ENCODE measurements at regions not wholly inside any gene's neighbourhood (a gene's known extent, or its start where the extent isn't known, plus 50 kb on each side); places are given as distances from the start of the nearest gene placed in this dataset.

GRCh38 chr3:22216601-22217000, 465.6 kb upstream of the ZNF385D start:
- Mint-ChIP-seq H3K27me3 (ENCODE audit: low read depth) (no peaks in the 10 kb centered on the region), H3K9me3 (no peaks in the 10 kb centered on the region), H3K4me1 (ENCODE audit: low read depth) (no peaks in the 10 kb centered on the region), H3K4me3 (no peak overlapping the region), H3K36me3 (ENCODE audit: low read depth) (no peaks in the 10 kb centered on the region), H3K27ac (no peak overlapping the region)

DNA sequence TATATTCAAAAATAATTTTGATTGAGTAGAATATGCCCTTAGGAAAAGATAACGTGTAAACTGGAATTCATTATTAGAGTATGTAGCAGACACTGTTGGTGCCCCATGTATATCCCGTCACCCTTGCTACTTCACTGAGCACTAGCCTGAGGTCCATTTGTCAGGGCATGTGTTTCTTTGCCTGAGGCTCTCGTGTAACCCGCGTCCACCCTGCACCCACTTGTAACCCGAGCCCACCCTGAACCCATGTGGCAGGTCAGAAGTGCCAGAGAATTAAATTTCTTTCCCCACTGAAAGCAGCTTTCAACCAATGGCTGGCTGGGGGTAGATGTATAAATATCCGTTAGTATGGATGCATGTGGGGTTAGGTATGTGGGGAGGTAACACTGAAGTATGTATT, 474.2 kb upstream of the ZNF385D start:
- Mint-ChIP-seq H3K4me3 (no peak overlapping the region), H3K27ac (no peak overlapping the region), H3K27me3 (ENCODE audit: low read depth) (no peaks in the 10 kb centered on the region), H3K9me3 (no peaks in the 10 kb centered on the region), H3K36me3 (ENCODE audit: low read depth) (no peaks in the 10 kb centered on the region), H3K4me1 (ENCODE audit: low read depth) (no peaks in the 10 kb centered on the region)

DNA sequence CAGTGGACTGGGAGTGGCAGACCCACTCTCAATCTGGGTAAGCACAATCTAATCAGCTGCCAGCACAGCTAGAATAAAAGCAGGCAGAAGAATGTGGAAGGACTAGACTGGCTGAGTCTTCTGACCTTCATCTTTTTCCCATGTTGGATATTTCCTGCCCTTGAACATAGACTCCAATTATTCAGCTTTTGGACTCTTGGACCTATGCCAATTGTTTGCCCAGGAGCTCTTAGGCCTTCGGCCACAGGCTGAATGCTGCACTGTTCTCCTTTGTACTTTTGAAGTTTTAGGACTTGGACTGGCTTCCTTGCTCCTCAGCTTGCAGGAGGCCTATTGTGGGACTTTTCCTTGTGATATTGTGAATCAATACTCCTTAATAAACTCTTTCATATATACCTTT, 477.7 kb upstream of the ZNF385D start:
- Mint-ChIP-seq H3K27ac (no peak overlapping the region), H3K36me3 (ENCODE audit: low read depth) (no peaks in the 10 kb centered on the region), H3K27me3 (ENCODE audit: low read depth) (no peaks in the 10 kb centered on the region), H3K4me1 (ENCODE audit: low read depth) (no peaks in the 10 kb centered on the region), H3K9me3 (no peaks in the 10 kb centered on the region), H3K4me3 (no peak overlapping the region)

GRCh38 chr3:22231061-22231460, 480.1 kb upstream of the ZNF385D start:
- no peaks in the 10 kb centered on the region for H3K9me3 Mint-ChIP-seq
- no peak overlapping the region for H3K4me3 Mint-ChIP-seq
- no peaks in the 10 kb centered on the region for H3K4me1 Mint-ChIP-seq (ENCODE audit: low read depth)
- H3K36me3 Mint-ChIP-seq (ENCODE audit: low read depth) = no peaks in the 10 kb centered on the region
- no peaks in the 10 kb centered on the region for H3K27me3 Mint-ChIP-seq (ENCODE audit: low read depth)
- no peak overlapping the region for H3K27ac Mint-ChIP-seq

DNA sequence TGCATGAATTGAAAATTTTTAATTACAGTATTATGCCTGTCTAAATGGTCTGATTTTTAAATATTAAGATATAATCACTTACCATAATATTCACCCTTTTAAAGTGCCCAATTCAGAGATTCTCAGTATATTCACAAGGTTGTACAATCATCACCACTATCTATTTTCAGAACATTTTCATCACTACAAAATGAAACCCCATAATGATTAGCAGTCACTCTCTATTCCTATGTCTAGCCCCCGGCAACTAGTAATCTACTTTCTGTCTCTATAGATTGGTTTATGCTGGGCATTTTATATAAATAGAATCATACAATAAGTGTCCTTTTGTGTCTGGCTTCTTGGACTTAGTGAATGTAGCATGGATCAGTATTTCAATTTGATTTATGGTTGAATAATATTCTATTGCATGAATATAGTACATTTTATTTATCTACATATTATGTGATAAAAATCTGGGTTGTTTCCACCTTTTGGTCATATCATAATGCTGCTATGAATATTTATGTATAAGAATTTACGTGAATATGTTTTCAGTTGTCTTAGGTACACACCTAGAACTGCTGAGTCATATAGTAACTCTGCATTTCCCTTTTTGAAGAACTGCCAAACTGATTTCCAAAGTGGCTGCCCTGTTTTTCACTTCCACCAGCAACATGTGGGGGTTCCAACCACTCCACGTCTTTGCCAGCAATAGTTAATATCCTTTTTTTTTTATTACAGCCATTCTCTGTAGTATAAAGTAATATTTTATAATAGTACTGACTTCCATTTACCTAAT, 485.7 kb upstream of the ZNF385D start:
- Mint-ChIP-seq H3K36me3 (ENCODE audit: low read depth) (no peaks in the 10 kb centered on the region), H3K27me3 (ENCODE audit: low read depth) (no peaks in the 10 kb centered on the region), H3K27ac (no peak overlapping the region), H3K9me3 (peaks cover 3% of the 10 kb centered on the region), H3K4me1 (ENCODE audit: low read depth) (no peaks in the 10 kb centered on the region), H3K4me3 (no peak overlapping the region)

- H3K27me3 Mint-ChIP-seq (ENCODE audit: low read depth) = no peaks in the 10 kb centered on the region
- no peak overlapping the region for H3K4me3 Mint-ChIP-seq
- no peak overlapping the region for H3K27ac Mint-ChIP-seq
- H3K9me3 Mint-ChIP-seq = peaks cover 3% of the 10 kb centered on the region
- H3K4me1 Mint-ChIP-seq (ENCODE audit: low read depth) = no peaks in the 10 kb centered on the region
- H3K36me3 Mint-ChIP-seq (ENCODE audit: low read depth) = no peaks in the 10 kb centered on the region
Observed at GRCh38 chr3:22239011-22239410, 488.0 kb upstream of the ZNF385D start.

GRCh38 chr3:22241110-22241509, 490.1 kb upstream of the ZNF385D start:
- Mint-ChIP-seq H3K4me3 (no peak overlapping the region), H3K27ac (no peak overlapping the region), H3K4me1 (ENCODE audit: low read depth) (no peaks in the 10 kb centered on the region), H3K27me3 (ENCODE audit: low read depth) (no peaks in the 10 kb centered on the region), H3K36me3 (ENCODE audit: low read depth) (no peaks in the 10 kb centered on the region), H3K9me3 (peaks cover 3% of the 10 kb centered on the region)

- Mint-ChIP-seq H3K36me3 (ENCODE audit: low read depth) (no peaks in the 10 kb centered on the region), H3K27ac (no peak overlapping the region), H3K27me3 (ENCODE audit: low read depth) (no peaks in the 10 kb centered on the region), H3K9me3 (peaks cover 3% of the 10 kb centered on the region), H3K4me1 (ENCODE audit: low read depth) (no peaks in the 10 kb centered on the region), H3K4me3 (no peak overlapping the region)
Observed at GRCh38 chr3:22244761-22245521, 493.9 kb upstream of the ZNF385D start.

DNA sequence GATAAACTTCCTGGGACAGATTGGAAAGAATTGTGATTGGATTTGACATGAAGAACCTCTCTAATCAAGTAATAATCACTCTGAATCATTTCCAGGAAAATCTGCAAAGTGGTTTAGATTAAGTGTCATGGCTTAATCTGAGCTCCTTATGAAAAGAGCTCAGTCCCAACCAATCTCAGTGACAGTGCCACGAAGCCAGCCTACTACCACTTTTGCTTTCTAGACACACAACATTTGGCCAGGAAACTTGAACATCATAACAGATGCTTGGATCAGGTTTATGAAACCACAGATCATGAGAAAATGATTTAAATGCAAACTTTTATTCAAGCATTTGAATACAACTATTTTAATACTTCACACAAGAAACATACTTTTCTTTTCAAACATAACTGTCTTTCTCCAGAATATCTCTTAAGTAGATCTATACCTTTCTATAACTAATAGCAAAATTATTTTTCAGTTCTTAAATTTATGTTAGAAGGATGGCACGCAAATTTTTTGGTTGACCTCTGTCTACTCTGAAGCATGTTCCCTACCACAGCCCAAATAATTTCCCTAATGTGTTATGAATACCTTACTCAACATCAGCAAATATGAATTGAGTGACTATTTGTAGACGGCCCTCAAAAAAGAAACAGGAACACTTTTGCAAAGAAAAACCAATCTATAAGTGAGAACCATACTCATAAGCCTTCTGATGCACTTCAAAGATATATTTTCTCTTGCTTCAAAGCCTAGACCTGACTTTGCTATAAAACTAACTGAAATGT, 495.0 kb upstream of the ZNF385D start:
- peaks cover 3% of the 10 kb centered on the region for H3K9me3 Mint-ChIP-seq
- H3K27me3 Mint-ChIP-seq (ENCODE audit: low read depth) = no peaks in the 10 kb centered on the region
- no peak overlapping the region for H3K4me3 Mint-ChIP-seq
- no peak overlapping the region for H3K27ac Mint-ChIP-seq
- no peaks in the 10 kb centered on the region for H3K4me1 Mint-ChIP-seq (ENCODE audit: low read depth)
- H3K36me3 Mint-ChIP-seq (ENCODE audit: low read depth) = no peaks in the 10 kb centered on the region

DNA sequence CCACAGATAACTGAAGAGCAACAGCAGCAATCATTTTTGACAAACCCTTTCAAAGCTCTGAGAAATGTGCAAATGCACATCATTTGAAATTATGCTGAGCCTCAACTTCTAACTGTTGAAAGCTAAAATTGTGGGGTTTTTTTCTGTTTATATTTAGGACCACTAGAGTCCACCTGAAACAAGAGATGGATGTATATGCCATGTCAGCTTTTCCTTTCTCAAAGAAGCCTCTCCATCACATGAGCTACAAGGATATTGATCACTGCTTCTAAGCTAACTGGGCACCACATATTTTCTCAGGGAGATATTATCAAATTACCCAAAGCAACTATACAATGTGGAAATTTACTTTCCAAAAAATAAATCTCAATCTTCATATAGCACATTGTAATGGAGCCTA, 498.6 kb upstream of the ZNF385D start:
- Mint-ChIP-seq H3K27me3 (ENCODE audit: low read depth) (no peaks in the 10 kb centered on the region), H3K9me3 (no peaks in the 10 kb centered on the region), H3K27ac (no peak overlapping the region), H3K36me3 (ENCODE audit: low read depth) (no peaks in the 10 kb centered on the region), H3K4me3 (no peak overlapping the region), H3K4me1 (ENCODE audit: low read depth) (no peaks in the 10 kb centered on the region)

GRCh38 chr3:22257252-22257651, 506.2 kb upstream of the ZNF385D start:
- no peaks in the 10 kb centered on the region for H3K9me3 Mint-ChIP-seq
- no peaks in the 10 kb centered on the region for H3K4me1 Mint-ChIP-seq (ENCODE audit: low read depth)
- no peak overlapping the region for H3K4me3 Mint-ChIP-seq
- no peaks in the 10 kb centered on the region for H3K27me3 Mint-ChIP-seq (ENCODE audit: low read depth)
- H3K36me3 Mint-ChIP-seq (ENCODE audit: low read depth) = no peaks in the 10 kb centered on the region
- no peak overlapping the region for H3K27ac Mint-ChIP-seq

GRCh38 chr3:22262386-22262785, 511.4 kb upstream of the ZNF385D start:
- Mint-ChIP-seq H3K4me3 (no peak overlapping the region), H3K27me3 (ENCODE audit: low read depth) (no peaks in the 10 kb centered on the region), H3K27ac (no peak overlapping the region), H3K9me3 (no peaks in the 10 kb centered on the region), H3K4me1 (ENCODE audit: low read depth) (no peaks in the 10 kb centered on the region), H3K36me3 (ENCODE audit: low read depth) (no peaks in the 10 kb centered on the region)

- no peaks in the 10 kb centered on the region for H3K9me3 Mint-ChIP-seq
- no peak overlapping the region for H3K4me3 Mint-ChIP-seq
- H3K36me3 Mint-ChIP-seq (ENCODE audit: low read depth) = no peaks in the 10 kb centered on the region
- no peaks in the 10 kb centered on the region for H3K4me1 Mint-ChIP-seq (ENCODE audit: low read depth)
- H3K27ac Mint-ChIP-seq = no peak overlapping the region
- H3K27me3 Mint-ChIP-seq (ENCODE audit: low read depth) = no peaks in the 10 kb centered on the region
Observed at GRCh38 chr3:22263042-22263441, 512.0 kb upstream of the ZNF385D start.

- Mint-ChIP-seq H3K27ac (no peak overlapping the region), H3K36me3 (ENCODE audit: low read depth) (no peaks in the 10 kb centered on the region), H3K9me3 (no peaks in the 10 kb centered on the region), H3K27me3 (ENCODE audit: low read depth) (no peaks in the 10 kb centered on the region), H3K4me3 (no peak overlapping the region), H3K4me1 (ENCODE audit: low read depth) (no peaks in the 10 kb centered on the region)
Observed at GRCh38 chr3:22265403-22265802, 514.4 kb upstream of the ZNF385D start.

- no peak overlapping the region for H3K27ac Mint-ChIP-seq
- H3K4me3 Mint-ChIP-seq = no peak overlapping the region
- no peaks in the 10 kb centered on the region for H3K9me3 Mint-ChIP-seq
- H3K4me1 Mint-ChIP-seq (ENCODE audit: low read depth) = no peaks in the 10 kb centered on the region
- H3K27me3 Mint-ChIP-seq (ENCODE audit: low read depth) = no peaks in the 10 kb centered on the region
- no peaks in the 10 kb centered on the region for H3K36me3 Mint-ChIP-seq (ENCODE audit: low read depth)
Observed at GRCh38 chr3:22269831-22270230, 518.8 kb upstream of the ZNF385D start.

Data from T-helper 1 cell treated with Interleukin-12 subunit alpha and Interleukin-12 subunit beta and Interleukin-4 antibody, amounts not matched to agents 30 μg/mL and 1 μg/mL, for 36 hours (primary cell).